Calu3 (cell line): ENCODE measurements at regions not wholly inside any gene's neighbourhood (a gene's known extent, or its start where the extent isn't known, plus 50 kb on each side); places are given as distances from the start of the nearest gene placed in this dataset.

Experiments
- BruUV-seq: library from RNA; stranded (reverse); fragments of 400-500 nt; replicated peaks from 2 replicates; lab custom pipeline; 2021; lab: Mats Ljungman, UMichigan
- CTCF ChIA-PET: fragments of 300-600 bp; sonication (Branson Sonifier 250); formaldehyde crosslinking; loops from one replicate; lab custom pipeline; 2022; ENCODE audit warnings: antibody characterized with exemption; lab: Charles Lee
- DNase-seq: peaks from one replicate; pipeline ENCODE4 v3.0.0; 2022
- H3K27ac Mint-ChIP-seq: one replicate; pipeline ENCODE4 v1.8.0; 2022; ENCODE audit warnings: mixed read lengths; ENCODE audit not compliant: unreplicated experiment
- H3K27me3 Mint-ChIP-seq: one replicate; pipeline ENCODE4 v1.8.0; 2022; ENCODE audit warnings: mixed read lengths; ENCODE audit not compliant: unreplicated experiment
- H3K36me3 Mint-ChIP-seq: one replicate; pipeline ENCODE4 v1.8.0; 2022; ENCODE audit warnings: mild to moderate bottlenecking, moderate library complexity, mixed read lengths; ENCODE audit not compliant: insufficient read depth, unreplicated experiment
- H3K4me1 Mint-ChIP-seq: one replicate; pipeline ENCODE4 v1.8.0; 2022; ENCODE audit warnings: mild to moderate bottlenecking, low read depth, mixed read lengths; ENCODE audit not compliant: unreplicated experiment
- H3K4me3 Mint-ChIP-seq: one replicate; pipeline ENCODE4 v1.8.0; 2022; ENCODE audit warnings: mild to moderate bottlenecking, low read depth, moderate library complexity, mixed read lengths; ENCODE audit not compliant: unreplicated experiment
- H3K9me3 Mint-ChIP-seq: one replicate; pipeline ENCODE4 v1.8.0; 2022; ENCODE audit warnings: low read depth, mixed read lengths; ENCODE audit not compliant: unreplicated experiment
- intact Hi-C: fragments of 100-400 bp; cut with micrococcal nuclease; formaldehyde crosslinking; loops from one replicate; pipeline ENCODE4 v1.10.0; 2022; ENCODE audit not compliant: unreplicated experiment
- TF ChIP-seq, protein P1 (sequence below): fragments of 200-600 bp; IDR thresholded peaks from one replicate; pipeline ENCODE4 v1.8.0; 2022; ENCODE audit warnings: antibody characterized with exemption; ENCODE audit not compliant: unreplicated experiment

DNA sequence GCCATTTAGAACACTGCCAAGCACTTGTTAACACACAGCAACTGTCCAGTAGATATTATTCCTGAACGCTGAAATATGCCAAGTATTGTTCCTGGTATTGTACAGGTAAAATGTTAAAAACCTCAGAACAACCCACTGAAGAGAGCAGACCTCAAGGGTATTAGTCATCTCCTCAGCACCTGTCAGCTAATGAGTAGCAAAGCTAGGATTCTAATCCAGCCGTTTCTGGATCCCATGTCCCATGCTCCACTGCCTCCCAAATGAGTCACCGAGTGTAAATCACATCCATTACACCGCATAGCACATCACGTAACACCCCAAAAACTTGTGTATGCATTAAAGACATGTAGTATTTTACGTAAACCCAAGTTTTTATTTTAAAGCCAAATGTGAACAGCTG lies 705.4 kb upstream of the TENM4 start:
- CTCF ChIA-PET: interaction anchor here (0.6 to 0.7 kb wide), 2 partner anchors 15 to 958 kb away, joined by 3 to 5 read pairs; no protein-coding TSS in a partner anchor

DNA sequence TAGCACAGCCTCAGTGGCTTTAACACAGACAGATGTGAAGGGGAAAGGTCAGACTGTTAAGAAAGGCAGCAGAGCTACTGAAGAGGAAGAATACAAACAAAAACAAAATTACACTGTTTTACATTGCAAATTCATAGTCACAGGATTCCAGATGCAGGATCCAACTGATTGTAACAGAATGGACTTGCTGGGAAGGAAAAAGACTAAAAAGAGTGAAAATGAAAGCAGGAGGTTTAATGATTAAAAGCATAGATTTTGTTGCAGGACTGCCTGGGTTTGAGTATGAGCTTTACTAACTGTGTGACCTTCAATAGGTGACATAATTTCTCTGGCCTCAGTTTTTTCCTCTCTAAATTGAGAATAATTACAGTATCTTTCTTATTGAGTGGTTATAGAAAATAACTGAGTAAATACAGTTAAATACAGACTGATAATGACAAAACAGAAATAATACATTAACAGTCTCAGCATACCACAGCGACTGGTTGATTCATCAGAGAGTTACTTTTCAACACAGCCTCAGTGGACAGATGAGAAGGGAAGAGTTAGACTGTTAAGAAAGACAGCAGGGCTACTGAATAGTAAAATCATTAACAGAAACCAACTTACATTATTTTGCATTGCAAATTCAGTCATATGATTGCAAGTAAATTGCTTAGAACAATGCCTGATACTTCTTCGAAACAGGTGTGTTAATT lies 704.2 kb upstream of the TENM4 start:
- intact Hi-C loops: no loop called here
- TF ChIP-seq, protein P1, sequence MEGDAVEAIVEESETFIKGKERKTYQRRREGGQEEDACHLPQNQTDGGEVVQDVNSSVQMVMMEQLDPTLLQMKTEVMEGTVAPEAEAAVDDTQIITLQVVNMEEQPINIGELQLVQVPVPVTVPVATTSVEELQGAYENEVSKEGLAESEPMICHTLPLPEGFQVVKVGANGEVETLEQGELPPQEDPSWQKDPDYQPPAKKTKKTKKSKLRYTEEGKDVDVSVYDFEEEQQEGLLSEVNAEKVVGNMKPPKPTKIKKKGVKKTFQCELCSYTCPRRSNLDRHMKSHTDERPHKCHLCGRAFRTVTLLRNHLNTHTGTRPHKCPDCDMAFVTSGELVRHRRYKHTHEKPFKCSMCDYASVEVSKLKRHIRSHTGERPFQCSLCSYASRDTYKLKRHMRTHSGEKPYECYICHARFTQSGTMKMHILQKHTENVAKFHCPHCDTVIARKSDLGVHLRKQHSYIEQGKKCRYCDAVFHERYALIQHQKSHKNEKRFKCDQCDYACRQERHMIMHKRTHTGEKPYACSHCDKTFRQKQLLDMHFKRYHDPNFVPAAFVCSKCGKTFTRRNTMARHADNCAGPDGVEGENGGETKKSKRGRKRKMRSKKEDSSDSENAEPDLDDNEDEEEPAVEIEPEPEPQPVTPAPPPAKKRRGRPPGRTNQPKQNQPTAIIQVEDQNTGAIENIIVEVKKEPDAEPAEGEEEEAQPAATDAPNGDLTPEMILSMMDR: no peak
- no TSS peak for BruUV-seq
- Mint-ChIP-seq H3K9me3 (peaks cover 9% of the 10 kb centered on the region), H3K27ac (no peak overlapping the region), H3K4me1 (no peaks in the 10 kb centered on the region), H3K4me3 (no peak overlapping the region), H3K36me3 (no peaks in the 10 kb centered on the region), H3K27me3 (no peaks in the 10 kb centered on the region)
- CTCF ChIA-PET: no interaction called here
- no peak for DNase-seq

More for the DNA sequence above, 705.4 kb upstream of the TENM4 start:
- Mint-ChIP-seq H3K4me1 (no peaks in the 10 kb centered on the region), H3K4me3 (no peak overlapping the region), H3K27me3 (no peaks in the 10 kb centered on the region), H3K9me3 (peaks cover 4% of the 10 kb centered on the region), H3K27ac (no peak overlapping the region), H3K36me3 (no peaks in the 10 kb centered on the region)
- no TSS peak for BruUV-seq
- no peak for DNase-seq
- TF ChIP-seq, protein P1: no peak
- intact Hi-C loops: no loop called here

GRCh38 chr11:80136991-80137390 lies 696.2 kb upstream of the TENM4 start:
- intact Hi-C loops: no loop called here
- CTCF ChIA-PET: no interaction called here
- no peaks in the 10 kb centered on the region for H3K36me3 Mint-ChIP-seq
- no peak for DNase-seq
- peaks cover 17% of the 10 kb centered on the region for H3K9me3 Mint-ChIP-seq
- TF ChIP-seq, protein P1: no peak
- H3K4me3 Mint-ChIP-seq: no peak overlapping the region
- no peaks in the 10 kb centered on the region for H3K27me3 Mint-ChIP-seq
- no peaks in the 10 kb centered on the region for H3K4me1 Mint-ChIP-seq
- H3K27ac Mint-ChIP-seq: no peak overlapping the region
- BruUV-seq: no TSS peak

DNA sequence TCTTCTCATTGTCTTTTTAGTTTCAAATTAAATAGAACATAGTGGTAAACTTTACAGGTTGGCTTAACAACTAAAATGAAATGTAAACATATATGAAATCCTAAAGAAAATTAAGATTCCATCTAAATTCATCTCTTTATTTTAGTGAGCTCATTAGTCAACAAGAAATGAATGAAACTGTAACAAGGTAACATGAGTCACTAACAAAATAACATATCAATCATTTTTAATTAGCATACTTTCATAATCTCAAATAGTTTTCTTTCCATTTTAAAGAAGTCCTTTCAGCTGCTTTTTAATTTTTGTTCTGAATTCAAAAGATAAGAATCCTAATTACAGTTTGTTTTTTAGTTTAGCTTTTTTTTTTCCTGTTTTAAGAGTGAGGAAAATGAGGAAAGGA lies 688.6 kb upstream of the TENM4 start:
- intact Hi-C loops: no loop called here
- no peaks in the 10 kb centered on the region for H3K36me3 Mint-ChIP-seq
- TF ChIP-seq, protein P1: no peak
- CTCF ChIA-PET: no interaction called here
- H3K4me1 Mint-ChIP-seq: no peaks in the 10 kb centered on the region
- peaks cover 15% of the 10 kb centered on the region for H3K9me3 Mint-ChIP-seq
- no peak overlapping the region for H3K4me3 Mint-ChIP-seq
- BruUV-seq: no TSS peak
- no peak overlapping the region for H3K27ac Mint-ChIP-seq
- no peaks in the 10 kb centered on the region for H3K27me3 Mint-ChIP-seq
- no peak for DNase-seq
